HepG2 (cell line): ENCODE measurements at regions not wholly inside any gene's neighbourhood (a gene's known extent, or its start where the extent isn't known, plus 50 kb on each side); places are given as distances from the start of the nearest gene placed in this dataset.

ENCODE experiments used
- ATAC-seq: fragments of 200-7000 bp; cut with Tn5 transposase; 3 replicates; pipeline ENCODE4 v1.9.1; 2020; ENCODE audit warnings: mild to moderate bottlenecking, moderate library complexity
- BruUV-seq: library from RNA; stranded (reverse); fragments of 400-500 nt; replicated peaks from 2 replicates; lab custom pipeline; 2021; lab: Mats Ljungman, UMichigan
- CTCF ChIA-PET: fragments of 300-600 bp; formaldehyde crosslinking; extraction: SDS; loops from one replicate; lab custom pipeline; 2021; ENCODE audit warnings: low total read pairs, inconsistent platforms, low intra/inter-chr PET ratio; lab: Yijun Ruan, JAX
- POLR2A ChIA-PET: fragments of 350-600 bp; sonication (Branson Sonifier 250); formaldehyde crosslinking; loops from one replicate; lab custom pipeline; 2020; ENCODE audit warnings: antibody characterized with exemption, inconsistent platforms; lab: Yijun Ruan, JAX
- DNase-seq: peaks from one replicate; pipeline ENCODE4 v3.0.0-alpha.2; 2015; ENCODE audit warnings: low spot score
- FAIRE-seq: peaks from 3 replicates; lab custom pipeline; 2011; peaks lifted over from hg19 to GRCh38; lab: Jason Lieb, UNC
- H2AFZ ChIP-seq: one replicate; pipeline ENCODE4 v1.6.1; 2011; ENCODE audit warnings: low read length, inconsistent platforms
- H3K27ac ChIP-seq: fragments of 300-600 bp; 3 replicates; pipeline ENCODE4 v1.8.0; 2011; ENCODE audit warnings: mixed run types, mild to moderate bottlenecking, mixed read lengths, low read length, inconsistent platforms; ENCODE audit not compliant: insufficient read depth; ENCODE audit errors: extremely low read length
- H3K27me3 ChIP-seq, 2 experiments: fragments of 200-600 bp in 1 of 2; 2 replicates in 1 of 2; 3 replicates in 1 of 2; pipeline versions ENCODE4 v1.6.0 to v1.8.0; 2011; ENCODE audit warnings: low read length in 2 of 2, mild to moderate bottlenecking in 2 of 2, moderate library complexity in 2 of 2, inconsistent platforms in 1 of 2; ENCODE audit not compliant: insufficient read depth in 2 of 2, control insufficient read depth in 1 of 2
- H3K36me3 ChIP-seq, 2 experiments: fragments of 200-600 bp in 1 of 2; replicated peaks in 1 of 2; 2 replicates in 1 of 2; 3 replicates in 1 of 2; pipeline versions ENCODE4 v1.5.1 to v1.8.0; 2011; ENCODE audit warnings: low read length in 2 of 2, inconsistent platforms in 1 of 2; ENCODE audit not compliant: insufficient read depth in 2 of 2, control insufficient read depth in 1 of 2
- H3K4me1 ChIP-seq: 2 replicates; pipeline ENCODE4 v1.5.1; 2012; ENCODE audit warnings: low read length, inconsistent platforms; ENCODE audit not compliant: insufficient read depth
- H3K4me2 ChIP-seq: 2 replicates; pipeline ENCODE4 v1.6.0; 2011; ENCODE audit warnings: low read depth, low read length, inconsistent platforms
- H3K4me3 ChIP-seq, 3 experiments: fragments of 200-600 bp in 1 of 3; sonication (generic), shearing (Covaris generic) in 1 of 3; replicated peaks in 1 of 3; 2 replicates each; pipeline ENCODE4 v1.5.1; 2011 to 2016; ENCODE audit warnings: low read length in 3 of 3, inconsistent platforms in 2 of 3, low read depth in 2 of 3, mild to moderate bottlenecking in 2 of 3, control low read depth in 1 of 3, mixed read lengths in 1 of 3; ENCODE audit not compliant: insufficient read depth in 1 of 3
- H3K79me2 ChIP-seq: one replicate; pipeline ENCODE4 v1.6.1; 2011; ENCODE audit warnings: low read length, inconsistent platforms; ENCODE audit not compliant: insufficient read depth
- H3K9ac ChIP-seq: 2 replicates; pipeline ENCODE4 v1.6.0; 2011; ENCODE audit warnings: mild to moderate bottlenecking, low read depth, low read length, inconsistent platforms; ENCODE audit not compliant: insufficient read depth
- H3K9me3 ChIP-seq: 2 replicates; pipeline ENCODE4 v1.5.1; 2012; ENCODE audit warnings: mild to moderate bottlenecking, low read length
- H4K20me1 ChIP-seq: 2 replicates; pipeline ENCODE4 v1.6.0; 2011; ENCODE audit warnings: inconsistent platforms, mild to moderate bottlenecking, low read length, moderate library complexity; ENCODE audit not compliant: insufficient read depth
- ZNF234 ChIP-seq: sonication (generic); formaldehyde crosslinking; conservative IDR thresholded peaks from 2 replicates; pipeline ENCODE4 v1.5.1; 2020; ENCODE audit warnings: mild to moderate bottlenecking, missing genetic modification reagents
- ZSCAN22 ChIP-seq: sonication (generic); formaldehyde crosslinking; IDR thresholded peaks from 2 replicates; pipeline ENCODE4 v1.4.0; 2020; ENCODE audit warnings: mild to moderate bottlenecking, missing genetic modification reagents
- WGBS: methylation state at CpG from one replicate; pipeline ENCODE4 v1.1.6; 2017; ENCODE audit warnings: low lambda C conversion rate; 5-methylcytosine and 5-hydroxymethylcytosine counted together
- in situ Hi-C: cut with HindIII; loops from 2 replicates; pipeline ENCODE4 v1.10.0; 2017; ENCODE audit warnings: low pct_unique_long_range_greater_than_20kb; ENCODE audit not compliant: extremely low pct_ligation_motif_present
- intact Hi-C: fragments of 100-400 bp; cut with micrococcal nuclease; formaldehyde crosslinking; loops from one replicate; pipeline ENCODE4 v1.10.0; 2022; ENCODE audit not compliant: unreplicated experiment
- TF ChIP-seq, protein P1 (sequence below): IDR thresholded peaks from 2 replicates; pipeline ENCODE4 v1.6.1; 2016; ENCODE audit warnings: missing biosample characterization, missing genetic modification reagents, low read depth
- TF ChIP-seq, protein P2 (sequence below): IDR thresholded peaks from 2 replicates; pipeline ENCODE4 v1.6.1; 2016; ENCODE audit warnings: low read depth, borderline replicate concordance
- TF ChIP-seq, protein P3 (sequence below): sonication (generic); formaldehyde crosslinking; IDR thresholded peaks from 2 replicates; pipeline ENCODE4 v1.4.0; 2020; ENCODE audit warnings: mild to moderate bottlenecking, missing genetic modification reagents

DNA sequence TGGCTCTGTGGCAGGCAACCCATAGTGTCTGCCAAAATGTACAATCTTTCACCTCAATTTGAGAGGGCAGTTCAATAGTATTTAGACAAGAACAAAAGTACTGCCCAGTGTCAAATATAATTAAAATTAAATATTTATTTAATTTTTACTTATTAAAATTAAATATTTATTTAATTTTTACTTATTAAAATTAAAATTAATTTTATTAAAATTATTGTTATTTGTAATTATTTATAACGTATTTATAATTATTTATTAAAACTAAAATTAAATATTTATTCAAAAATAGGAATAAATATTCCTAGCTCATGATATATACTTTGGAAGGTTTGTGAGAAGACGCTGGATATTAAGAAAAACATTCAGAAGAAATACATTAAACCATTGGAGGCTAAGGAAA lies 93.7 kb upstream of the CAV2 start (continued):
- TF ChIP-seq, protein P1, sequence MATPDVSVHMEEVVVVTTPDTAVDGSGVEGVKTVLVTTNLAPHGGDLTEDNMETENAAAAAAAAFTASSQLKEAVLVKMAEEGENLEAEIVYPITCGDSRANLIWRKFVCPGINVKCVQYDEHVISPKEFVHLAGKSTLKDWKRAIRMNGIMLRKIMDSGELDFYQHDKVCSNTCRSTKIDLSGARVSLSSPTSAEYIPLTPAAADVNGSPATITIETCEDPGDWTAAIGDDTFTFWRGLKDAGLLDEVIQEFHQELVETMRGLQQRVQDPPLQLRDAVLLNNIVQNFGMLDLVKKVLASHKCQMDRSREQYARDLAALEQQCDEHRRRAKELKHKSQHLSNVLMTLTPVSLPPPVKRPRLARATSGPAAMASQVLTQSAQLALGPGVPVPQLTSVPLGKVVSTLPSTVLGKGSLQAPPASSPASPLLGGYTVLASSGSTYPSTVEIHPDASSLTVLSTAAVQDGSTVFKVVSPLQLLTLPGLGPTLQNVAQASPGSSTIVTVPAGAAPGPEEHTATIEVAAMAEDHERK (CRISPR knock-in tag): no peak

DNA sequence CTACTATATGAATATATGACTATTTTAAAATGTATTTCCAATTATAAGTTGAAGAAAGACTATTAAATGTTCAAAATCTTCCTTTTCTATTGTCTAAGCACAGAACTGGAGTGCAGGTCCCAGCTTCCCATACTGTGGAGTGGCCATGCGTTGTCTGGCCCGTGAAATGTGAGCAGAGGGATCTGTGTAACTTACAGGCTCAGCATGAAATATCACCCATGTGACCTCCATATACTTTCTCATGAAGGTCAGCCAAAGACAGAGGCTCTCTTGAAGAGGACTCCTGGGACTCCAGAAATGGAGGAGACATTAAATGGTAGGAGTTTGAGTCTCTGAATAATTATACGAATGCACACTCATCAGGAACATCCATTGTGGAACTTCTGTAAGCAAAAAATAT lies 92.4 kb upstream of the CAV2 start:
- H3K36me3 ChIP-seq: no peaks in the 10 kb centered on the region
- H3K79me2 ChIP-seq: no peaks in the 10 kb centered on the region
- no peak overlapping the region for H2AFZ ChIP-seq
- ChIA-PET POLR2A (no interaction called here), CTCF (no interaction called here)
- 64% methylated on average over 3 of the region's 3 CpGs for WGBS
- no peaks in the 10 kb centered on the region for H3K9me3 ChIP-seq
- no peak for ATAC-seq
- H4K20me1 ChIP-seq: no peaks in the 10 kb centered on the region
- TF ChIP-seq, protein P2, sequence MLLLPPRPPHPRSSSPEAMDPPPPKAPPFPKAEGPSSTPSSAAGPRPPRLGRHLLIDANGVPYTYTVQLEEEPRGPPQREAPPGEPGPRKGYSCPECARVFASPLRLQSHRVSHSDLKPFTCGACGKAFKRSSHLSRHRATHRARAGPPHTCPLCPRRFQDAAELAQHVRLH (CRISPR knock-in tag): no peak
- TF ChIP-seq ZNF234 (CRISPR knock-in tag) (no peak), ZSCAN22 (CRISPR knock-in tag) (no peak)
- TF ChIP-seq, protein P3, sequence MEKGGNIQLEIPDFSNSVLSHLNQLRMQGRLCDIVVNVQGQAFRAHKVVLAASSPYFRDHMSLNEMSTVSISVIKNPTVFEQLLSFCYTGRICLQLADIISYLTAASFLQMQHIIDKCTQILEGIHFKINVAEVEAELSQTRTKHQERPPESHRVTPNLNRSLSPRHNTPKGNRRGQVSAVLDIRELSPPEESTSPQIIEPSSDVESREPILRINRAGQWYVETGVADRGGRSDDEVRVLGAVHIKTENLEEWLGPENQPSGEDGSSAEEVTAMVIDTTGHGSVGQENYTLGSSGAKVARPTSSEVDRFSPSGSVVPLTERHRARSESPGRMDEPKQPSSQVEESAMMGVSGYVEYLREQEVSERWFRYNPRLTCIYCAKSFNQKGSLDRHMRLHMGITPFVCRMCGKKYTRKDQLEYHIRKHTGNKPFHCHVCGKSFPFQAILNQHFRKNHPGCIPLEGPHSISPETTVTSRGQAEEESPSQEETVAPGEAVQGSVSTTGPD (CRISPR knock-in tag): no peak
- BruUV-seq: no TSS peak
- FAIRE-seq: no peak
- no peak overlapping the region for H3K4me2 ChIP-seq
- no peaks in the 10 kb centered on the region for H3K4me1 ChIP-seq
- in situ Hi-C loops (no loop called here), intact Hi-C loops (no loop called here)
- H3K27ac ChIP-seq: no peak overlapping the region
- H3K4me3 ChIP-seq: no peak overlapping the region
- no peaks in the 10 kb centered on the region for H3K27me3 ChIP-seq
- H3K9ac ChIP-seq: no peak overlapping the region
- DNase-seq: no peak
